Stimulated activated CD8-positive, alpha-beta memory T cell treated with anti-CD3 and anti-CD28 coated beads, Interleukin-4, amount 100 ng/mL, for 48 hours (primary cell): ENCODE measurements at regions not wholly inside any gene's neighbourhood (a gene's known extent, or its start where the extent isn't known, plus 50 kb on each side); places are given as distances from the start of the nearest gene placed in this dataset.

ENCODE experiments used
- DNase-seq: peaks from one replicate; pipeline ENCODE4 v3.0.0-alpha.2; 2020

DNA sequence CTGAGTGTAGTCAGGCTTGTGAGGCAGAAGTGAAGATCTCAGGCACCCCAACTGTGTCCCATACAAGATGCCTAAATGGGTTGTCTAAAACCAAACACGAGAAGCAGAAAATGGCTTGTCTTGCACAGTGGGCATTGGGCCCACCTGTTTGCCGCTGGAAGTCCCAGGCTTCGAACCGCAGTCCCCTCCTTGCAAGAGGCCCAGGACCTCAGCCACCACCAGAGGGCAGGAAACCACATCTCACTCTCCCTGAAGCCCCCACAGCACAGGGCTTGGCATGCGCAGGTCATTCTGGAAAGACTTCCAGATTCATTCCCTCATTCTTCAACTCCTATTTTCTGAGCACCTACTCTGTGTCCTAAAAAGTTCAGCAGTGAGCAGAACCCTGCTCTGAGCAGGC, 973.7 kb downstream of the UQCRFS1 start:
- DNase-seq = no peak

GRCh38 chr19:28238270-28238820, 974.6 kb downstream of the UQCRFS1 start:
- DNase-seq = no peak

DNA sequence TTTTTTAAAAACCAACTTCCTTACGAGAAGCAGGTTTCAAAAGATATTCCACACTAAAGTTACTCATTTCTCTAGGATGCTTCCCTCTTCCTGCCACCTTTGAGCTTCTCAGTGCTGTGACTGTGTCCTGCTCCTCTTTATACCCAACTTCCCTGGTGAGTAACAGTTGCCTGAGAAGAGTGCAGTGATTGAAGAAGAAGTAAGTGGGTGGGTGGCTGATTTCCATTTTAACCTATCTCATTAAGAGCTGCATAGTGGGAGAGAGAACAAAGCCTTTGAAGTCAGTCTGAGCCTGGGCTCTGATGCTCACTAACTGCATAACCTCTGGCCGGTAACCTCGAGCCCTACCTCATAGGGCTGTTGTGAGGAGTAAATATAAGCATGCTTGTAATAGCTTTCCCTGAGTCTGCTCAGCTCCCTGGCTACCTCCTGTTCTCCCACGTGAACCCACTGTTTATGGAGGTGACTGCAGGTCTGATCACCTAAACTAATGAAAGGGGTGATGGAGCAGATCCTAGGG, 977.3 kb downstream of the UQCRFS1 start:
- no peak for DNase-seq

DNA sequence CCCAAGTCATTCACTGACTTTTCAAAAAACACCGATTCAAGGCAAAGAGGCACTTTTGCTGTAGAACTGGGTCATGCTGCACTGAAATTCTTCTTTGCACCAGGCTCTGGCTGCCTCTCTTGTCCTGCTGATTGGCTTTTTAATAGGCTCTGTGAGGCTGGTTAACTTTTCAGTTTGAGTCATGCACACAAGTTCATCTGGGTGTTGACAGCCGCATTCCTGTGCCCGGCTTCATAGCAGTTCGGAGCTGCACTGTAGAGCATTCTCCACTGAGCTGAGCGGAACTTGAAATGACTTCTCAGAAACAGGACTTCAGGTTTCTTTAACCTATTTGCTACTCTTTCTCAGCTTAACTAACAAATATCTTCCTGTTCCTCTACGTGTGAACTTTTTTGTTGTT, 978.3 kb downstream of the UQCRFS1 start:
- DNase-seq = no peak

GRCh38 chr19:28228854-28229253, 984.1 kb downstream of the UQCRFS1 start:
- DNase-seq = no peak

GRCh38 chr19:28224441-28224840, 988.5 kb downstream of the UQCRFS1 start:
- DNase-seq = no peak

GRCh38 chr19:28221736-28222135, 991.2 kb downstream of the UQCRFS1 start:
- no peak for DNase-seq

- DNase-seq = no peak
These were observed 994.2 kb downstream of the UQCRFS1 start for GRCh38 chr19:28218728-28219127.

DNA sequence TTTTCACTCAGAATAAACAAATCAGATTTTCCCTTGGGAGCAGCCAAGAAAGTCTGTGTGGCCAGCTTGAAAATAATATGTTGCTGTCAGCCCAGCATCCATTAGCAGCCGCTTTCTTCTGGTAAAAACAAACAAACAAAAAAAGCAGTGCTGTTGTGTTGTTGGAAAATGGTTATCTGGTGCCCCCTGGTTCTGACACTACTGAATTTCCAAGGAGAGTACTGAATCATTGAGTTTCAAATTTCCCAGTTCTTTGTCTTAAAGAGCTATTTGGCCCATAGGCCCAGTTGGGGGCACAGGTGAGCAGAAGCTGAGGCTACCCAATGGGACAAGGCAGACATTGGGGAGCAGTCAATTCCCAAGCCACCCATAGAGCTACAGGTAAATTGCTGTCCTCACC, 995.9 kb downstream of the UQCRFS1 start:
- no peak for DNase-seq

GRCh38 chr19:28213470-28214082, 999.4 kb downstream of the UQCRFS1 start:
- no peak for DNase-seq

DNA sequence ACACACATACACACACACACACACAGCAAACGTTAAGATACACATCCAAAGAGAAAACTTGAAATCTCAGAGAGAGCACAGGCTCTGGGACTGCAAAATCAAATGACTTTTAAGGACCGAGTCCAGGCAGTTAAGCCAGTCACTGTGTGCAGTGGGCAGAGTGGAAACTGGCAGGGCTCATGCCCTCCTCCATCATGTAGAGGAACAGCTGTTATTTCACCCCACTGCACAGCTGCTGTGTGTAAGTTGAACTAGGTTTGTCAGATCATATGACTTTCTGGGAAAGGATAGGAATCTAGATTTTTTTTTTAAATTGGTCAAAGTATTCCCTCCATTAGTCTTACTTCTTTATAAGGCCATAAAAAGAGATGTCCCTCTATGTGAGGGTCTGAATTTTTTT, 1002.1 kb downstream of the UQCRFS1 start:
- DNase-seq = no peak

GRCh38 chr19:28208745-28209144, 1004.2 kb downstream of the UQCRFS1 start:
- no peak for DNase-seq

DNA sequence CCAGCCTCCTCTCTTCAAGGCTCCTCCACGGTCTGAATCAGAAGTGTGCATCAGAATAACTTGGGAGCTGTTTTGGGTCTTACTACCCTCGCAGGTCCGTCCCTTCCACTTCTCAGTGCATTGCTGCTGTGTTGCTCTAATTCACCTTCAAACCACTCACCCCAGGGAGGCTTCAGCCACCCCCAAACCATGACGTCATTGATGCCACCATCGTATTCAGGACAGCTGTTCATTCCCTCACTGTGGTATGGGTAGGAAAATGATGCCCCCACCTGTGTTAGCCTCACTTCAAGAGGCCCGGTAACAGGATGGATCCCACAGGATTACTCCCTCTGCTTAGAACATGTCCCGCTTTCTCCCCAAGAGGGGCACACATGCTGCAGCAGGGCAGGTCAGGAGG, 1005.7 kb downstream of the UQCRFS1 start:
- DNase-seq = no peak

GRCh38 chr19:28201462-28201943, 1011.4 kb downstream of the UQCRFS1 start:
- DNase-seq = no peak

- DNase-seq = no peak
These were observed 1013.6 kb downstream of the UQCRFS1 start for GRCh38 chr19:28199323-28199722.

DNA sequence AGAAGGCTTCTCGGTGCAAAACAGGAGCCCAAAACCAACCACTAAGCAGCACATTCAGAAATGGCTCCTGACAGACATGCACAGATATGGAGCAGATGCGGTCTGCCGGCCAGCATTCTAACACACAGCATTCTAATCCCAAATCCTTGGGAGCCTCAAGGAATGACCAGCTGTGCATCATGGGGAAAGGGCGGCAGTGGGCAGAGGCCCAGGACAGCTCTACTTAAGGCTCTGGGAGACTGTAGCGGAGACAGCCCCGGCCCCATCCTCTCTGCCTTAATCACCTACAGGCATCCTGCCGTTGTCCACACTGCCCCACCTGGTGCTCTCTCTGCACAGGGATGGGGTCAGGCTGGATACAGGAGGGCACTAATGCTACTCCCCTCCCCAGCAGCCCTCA, 1016.0 kb downstream of the UQCRFS1 start:
- DNase-seq = no peak

DNA sequence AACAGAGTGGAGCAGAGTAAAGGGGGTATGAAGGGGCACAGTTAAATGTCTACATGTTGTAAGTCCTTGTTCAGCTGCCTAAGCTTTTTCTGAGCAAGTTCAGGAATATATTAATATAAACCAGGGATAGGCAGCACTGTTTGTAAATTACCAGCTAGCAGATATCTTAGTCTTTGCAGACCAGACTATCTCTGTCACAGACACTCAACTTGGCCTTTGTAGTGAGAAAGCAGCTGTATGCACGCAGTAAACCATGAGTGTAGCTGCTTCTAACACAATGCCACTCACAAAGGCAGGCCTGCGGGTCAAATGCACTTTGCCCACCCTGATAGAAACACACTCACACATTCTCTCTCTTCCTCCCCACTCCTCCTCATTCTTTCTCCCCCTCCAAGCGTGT, 1016.9 kb downstream of the UQCRFS1 start:
- no peak for DNase-seq

- DNase-seq = no peak
These were observed 1027.3 kb downstream of the UQCRFS1 start for GRCh38 chr19:28185646-28186045.

- no peak for DNase-seq
These were observed 1028.0 kb downstream of the UQCRFS1 start for GRCh38 chr19:28184997-28185396.

DNA sequence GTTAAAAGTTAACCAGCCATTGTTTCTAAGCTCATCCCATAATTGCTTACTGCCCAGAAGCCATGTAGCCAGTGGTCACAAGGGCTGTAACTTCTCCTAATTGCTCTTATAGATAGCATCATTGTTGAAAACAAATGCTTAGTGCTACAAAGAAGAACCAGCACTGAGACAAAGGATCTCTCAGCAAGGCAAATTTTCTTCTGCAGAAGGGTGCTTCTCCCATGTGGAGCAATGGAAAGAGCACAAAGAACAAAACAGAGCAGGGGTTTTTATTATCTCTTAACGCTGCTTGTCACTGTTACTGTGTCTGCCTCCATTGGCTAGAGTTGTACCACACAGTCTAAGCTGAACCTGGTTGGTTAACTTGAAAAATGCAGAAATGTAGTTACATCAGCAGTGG, 1036.8 kb downstream of the UQCRFS1 start:
- DNase-seq = no peak

- DNase-seq = no peak
These were observed 1041.0 kb downstream of the UQCRFS1 start for GRCh38 chr19:28171983-28172382.

GRCh38 chr19:28170066-28170465, 1042.9 kb downstream of the UQCRFS1 start:
- no peak for DNase-seq

DNA sequence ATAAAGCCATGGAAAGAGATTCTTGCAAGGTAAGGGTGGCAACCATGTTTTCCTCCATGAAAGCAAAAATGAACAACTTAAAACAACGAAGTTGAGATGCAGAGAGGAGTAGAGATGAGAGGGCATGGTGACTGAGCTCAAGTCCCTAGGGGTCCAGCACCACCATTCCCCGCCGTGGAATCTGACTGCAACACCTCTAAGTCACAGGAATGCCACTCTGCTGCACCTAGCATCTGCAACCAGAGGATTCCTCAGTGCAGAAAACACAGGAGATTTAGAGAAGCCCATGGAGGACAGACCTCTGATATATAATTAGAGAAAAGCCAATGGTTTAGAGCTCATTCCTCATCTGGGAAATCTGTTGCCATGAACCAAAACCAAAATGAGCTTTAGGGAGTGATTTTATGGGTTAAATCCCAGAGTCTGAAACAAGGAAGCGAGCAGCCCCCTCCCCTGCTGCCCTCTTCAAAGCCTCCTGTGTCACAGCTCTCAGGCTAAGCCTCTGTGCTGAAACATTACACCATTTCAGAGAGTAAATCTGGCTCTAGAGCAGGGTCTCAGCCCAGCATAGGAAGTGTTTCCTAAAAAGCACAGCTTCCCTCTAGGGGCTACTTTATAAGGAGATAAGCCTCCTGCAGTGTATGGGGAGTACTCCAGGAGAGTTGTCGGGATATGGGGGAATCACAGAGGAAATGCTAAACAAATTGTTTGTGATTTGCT, 1043.6 kb downstream of the UQCRFS1 start:
- no peak for DNase-seq

DNA sequence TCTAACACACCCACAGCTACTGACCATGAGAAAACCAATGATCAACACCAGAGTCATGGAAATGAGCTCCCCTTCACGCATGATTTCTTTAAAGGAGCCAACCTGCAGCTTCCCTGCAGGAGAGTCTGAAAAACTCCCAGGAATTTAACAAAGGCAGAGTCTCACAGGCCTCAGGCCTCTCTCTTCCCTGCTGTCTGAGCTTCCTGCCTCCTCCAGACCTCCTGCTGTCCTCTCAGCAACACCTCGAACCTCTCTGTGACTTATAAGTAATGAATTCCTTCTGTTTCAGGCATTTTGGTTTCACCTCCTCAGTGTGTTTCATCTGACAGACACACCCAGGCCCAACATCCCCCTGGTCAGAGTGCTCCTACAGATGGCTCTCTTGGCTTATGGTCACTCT, 1044.4 kb downstream of the UQCRFS1 start:
- no peak for DNase-seq
